HFFc6 (cell line): ENCODE measurements at regions not wholly inside any gene's neighbourhood (a gene's known extent, or its start where the extent isn't known, plus 50 kb on each side); places are given as distances from the start of the nearest gene placed in this dataset.

Experiments
- DNase-seq: peaks from one replicate; pipeline ENCODE4 v3.0.0-alpha.2; 2018
- H3K27ac Mint-ChIP-seq: 2 replicates; pipeline ENCODE4 v1.8.0; 2020; ENCODE audit warnings: mild to moderate bottlenecking, mixed read lengths
- H3K27me3 Mint-ChIP-seq: 2 replicates; pipeline ENCODE4 v1.8.0; 2021; ENCODE audit warnings: mild to moderate bottlenecking, moderate library complexity, mixed read lengths; ENCODE audit not compliant: insufficient read depth
- H3K36me3 Mint-ChIP-seq: 2 replicates; pipeline ENCODE4 v1.8.0; 2021; ENCODE audit warnings: low read depth, mixed read lengths
- H3K4me1 Mint-ChIP-seq: 2 replicates; pipeline ENCODE4 v1.8.0; 2020; ENCODE audit warnings: low read depth, mixed read lengths
- H3K4me3 Mint-ChIP-seq: 2 replicates; pipeline ENCODE4 v1.8.0; 2020; ENCODE audit warnings: mild to moderate bottlenecking, moderate library complexity, mixed read lengths
- H3K9me3 Mint-ChIP-seq: 2 replicates; pipeline ENCODE4 v1.8.0; 2020; ENCODE audit warnings: mild to moderate bottlenecking, mixed read lengths
- TF ChIP-seq, protein P1 (sequence below): fragments of 200-600 bp; sonication (generic); IDR thresholded peaks from 2 replicates; pipeline ENCODE4 v1.5.0; 2021; ENCODE audit warnings: antibody characterized with exemption, mild to moderate bottlenecking

- no peak overlapping the region for H3K4me3 Mint-ChIP-seq
- TF ChIP-seq, protein P1, sequence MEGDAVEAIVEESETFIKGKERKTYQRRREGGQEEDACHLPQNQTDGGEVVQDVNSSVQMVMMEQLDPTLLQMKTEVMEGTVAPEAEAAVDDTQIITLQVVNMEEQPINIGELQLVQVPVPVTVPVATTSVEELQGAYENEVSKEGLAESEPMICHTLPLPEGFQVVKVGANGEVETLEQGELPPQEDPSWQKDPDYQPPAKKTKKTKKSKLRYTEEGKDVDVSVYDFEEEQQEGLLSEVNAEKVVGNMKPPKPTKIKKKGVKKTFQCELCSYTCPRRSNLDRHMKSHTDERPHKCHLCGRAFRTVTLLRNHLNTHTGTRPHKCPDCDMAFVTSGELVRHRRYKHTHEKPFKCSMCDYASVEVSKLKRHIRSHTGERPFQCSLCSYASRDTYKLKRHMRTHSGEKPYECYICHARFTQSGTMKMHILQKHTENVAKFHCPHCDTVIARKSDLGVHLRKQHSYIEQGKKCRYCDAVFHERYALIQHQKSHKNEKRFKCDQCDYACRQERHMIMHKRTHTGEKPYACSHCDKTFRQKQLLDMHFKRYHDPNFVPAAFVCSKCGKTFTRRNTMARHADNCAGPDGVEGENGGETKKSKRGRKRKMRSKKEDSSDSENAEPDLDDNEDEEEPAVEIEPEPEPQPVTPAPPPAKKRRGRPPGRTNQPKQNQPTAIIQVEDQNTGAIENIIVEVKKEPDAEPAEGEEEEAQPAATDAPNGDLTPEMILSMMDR, result no peak
- no peaks in the 10 kb centered on the region for H3K27me3 Mint-ChIP-seq
- H3K9me3 Mint-ChIP-seq, result no peaks in the 10 kb centered on the region
- H3K27ac Mint-ChIP-seq, result no peak overlapping the region
- DNase-seq, result no peak
- H3K36me3 Mint-ChIP-seq, result no peaks in the 10 kb centered on the region
- peaks cover 29% of the 10 kb centered on the region for H3K4me1 Mint-ChIP-seq
These were observed 476.6 kb upstream of the NBEA start for GRCh38 chr13:34465423-34465922.

- H3K36me3 Mint-ChIP-seq, result no peaks in the 10 kb centered on the region
- H3K27me3 Mint-ChIP-seq, result no peaks in the 10 kb centered on the region; the same call in 1 of the 2 replicates
- no peak overlapping the region for H3K27ac Mint-ChIP-seq
- H3K9me3 Mint-ChIP-seq, result no peaks in the 10 kb centered on the region
- no peak for DNase-seq
- TF ChIP-seq, protein P1, result no peak
- H3K4me1 Mint-ChIP-seq, result peaks cover 29% of the 10 kb centered on the region
- H3K4me3 Mint-ChIP-seq, result no peak overlapping the region
These were observed 475.8 kb upstream of the NBEA start for GRCh38 chr13:34466301-34466700.

DNA sequence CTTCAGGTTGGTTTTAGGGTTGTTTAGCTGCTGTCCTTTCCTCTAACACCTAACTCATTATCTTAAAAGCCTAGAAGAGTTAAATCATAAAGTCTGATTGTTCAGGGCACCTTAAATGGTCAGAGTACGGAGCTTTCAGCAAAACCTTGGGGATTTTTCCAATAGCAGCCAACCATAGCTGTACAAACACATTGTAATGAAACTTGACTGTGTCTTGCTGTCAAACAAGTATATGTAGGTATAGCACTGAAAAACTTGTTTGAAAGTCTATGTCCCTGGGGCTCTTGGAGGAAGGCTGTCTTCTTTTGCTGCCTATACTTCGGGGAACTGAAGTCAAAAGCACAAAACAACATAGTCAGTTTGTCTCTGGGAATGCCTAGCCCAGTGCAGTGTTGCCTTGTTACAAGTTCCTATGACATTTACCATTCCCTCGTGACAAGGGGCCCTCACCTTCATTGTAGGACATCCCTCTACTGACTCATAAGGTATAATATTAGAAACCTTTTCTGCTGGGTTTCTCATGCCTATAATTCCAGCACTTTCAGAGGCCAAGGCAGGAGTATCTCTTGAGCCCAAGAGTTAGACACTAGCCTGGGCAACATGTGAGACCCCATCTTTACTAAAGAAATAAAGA, 474.5 kb upstream of the NBEA start:
- TF ChIP-seq, protein P1, result no peak
- Mint-ChIP-seq H3K4me1 (peaks cover 22% of the 10 kb centered on the region), H3K27ac (no peak overlapping the region), H3K9me3 (no peaks in the 10 kb centered on the region), H3K4me3 (no peak overlapping the region), H3K27me3 (peaks cover 1% of the 10 kb centered on the region), H3K36me3 (no peaks in the 10 kb centered on the region)
- DNase-seq, result no peak

GRCh38 chr13:34469196-34469986, 472.7 kb upstream of the NBEA start:
- no peak overlapping the region for H3K4me3 Mint-ChIP-seq
- DNase-seq, result no peak
- H3K27ac Mint-ChIP-seq, result no peak overlapping the region
- no peaks in the 10 kb centered on the region for H3K9me3 Mint-ChIP-seq
- TF ChIP-seq, protein P1, result no peak
- no peaks in the 10 kb centered on the region for H3K36me3 Mint-ChIP-seq
- H3K27me3 Mint-ChIP-seq, result peaks cover 1% of the 10 kb centered on the region
- 0 out of 2 replicates have a peak, but pooled peaks cover 7% of the 10 kb centered on the region for H3K4me1 Mint-ChIP-seq

DNA sequence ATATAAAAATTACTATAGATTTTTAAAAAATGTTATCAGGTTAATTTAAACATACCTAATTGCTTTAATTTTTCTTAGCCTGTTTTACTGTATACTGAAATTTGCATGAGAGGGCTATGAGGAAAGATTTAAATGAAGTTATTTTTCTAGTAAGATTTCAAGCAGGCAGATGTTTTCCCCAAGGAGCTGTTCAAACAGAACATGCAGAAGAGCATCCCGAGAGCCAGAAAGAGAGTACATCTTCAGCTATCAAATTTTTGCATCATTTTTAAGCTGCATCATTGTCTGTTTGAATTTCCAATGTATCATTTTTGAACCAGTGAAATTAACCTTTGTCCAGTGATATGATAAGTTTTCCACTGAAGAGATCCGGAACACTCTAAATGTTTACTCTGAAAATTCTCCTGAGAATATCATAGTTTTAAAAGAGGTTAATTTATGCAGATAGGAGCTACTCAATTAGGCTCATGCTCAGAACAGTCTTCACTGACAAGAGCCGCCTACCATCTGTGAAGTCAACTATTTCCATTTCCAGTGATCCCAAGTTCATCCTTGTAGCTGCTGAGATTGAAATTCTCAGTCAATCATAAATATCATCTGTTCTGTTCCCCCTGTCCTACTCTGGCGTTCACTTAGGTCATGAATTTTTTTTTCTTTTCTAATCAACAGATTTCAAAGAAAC, 467.7 kb upstream of the NBEA start:
- no peak overlapping the region for H3K27ac Mint-ChIP-seq
- H3K4me1 Mint-ChIP-seq, result 0 out of 2 replicates have a peak, but pooled peaks cover 2% of the 10 kb centered on the region
- peaks cover 1% of the 10 kb centered on the region for H3K27me3 Mint-ChIP-seq
- TF ChIP-seq, protein P1, result no peak
- DNase-seq, result no peak
- H3K36me3 Mint-ChIP-seq, result no peaks in the 10 kb centered on the region
- H3K9me3 Mint-ChIP-seq, result no peaks in the 10 kb centered on the region
- no peak overlapping the region for H3K4me3 Mint-ChIP-seq
